HG03097 (cell line): ENCODE measurements at regions not wholly inside any gene's neighbourhood (a gene's known extent, or its start where the extent isn't known, plus 50 kb on each side); places are given as distances from the start of the nearest gene placed in this dataset.

Experiments used
- ATAC-seq: cut with Tn5 transposase; IDR thresholded peaks from one replicate; pipeline ENCODE4 v1.9.1; 2021; ENCODE audit not compliant: unreplicated experiment, low FRiP score

DNA sequence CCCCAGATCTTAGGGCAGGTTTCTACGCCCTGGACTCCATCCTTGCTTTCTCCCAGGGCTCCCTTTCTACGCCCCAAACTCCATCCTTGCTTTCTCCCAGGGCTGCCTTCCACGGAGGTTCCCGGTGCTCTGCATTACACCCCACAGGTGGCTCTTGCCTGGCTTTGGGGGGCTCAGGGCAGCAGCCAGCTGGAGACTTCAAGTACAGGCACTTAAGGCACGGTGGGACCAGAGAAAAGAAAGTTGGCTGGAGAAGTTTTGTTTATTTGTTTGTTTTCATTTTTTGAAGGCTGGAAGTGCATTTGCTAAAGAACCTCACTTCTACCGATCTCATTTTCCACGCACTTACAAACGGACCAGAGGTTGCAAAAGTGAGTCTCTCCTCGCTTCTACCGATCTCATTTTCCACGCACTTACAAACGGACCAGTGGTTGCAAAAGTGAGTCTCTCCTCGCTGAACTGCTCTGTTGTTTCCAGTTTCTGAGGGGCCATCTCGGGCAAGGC, 103.8 kb upstream of the MED13L start:
- ATAC-seq = no peak

- ATAC-seq = no peak
Measured at GRCh38 chr12:116381744-116382685, 104.5 kb upstream of the MED13L start.

GRCh38 chr12:116382686-116383530, 105.4 kb upstream of the MED13L start:
- no peak for ATAC-seq

GRCh38 chr12:116384175-116384574, 106.7 kb upstream of the MED13L start:
- no peak for ATAC-seq

DNA sequence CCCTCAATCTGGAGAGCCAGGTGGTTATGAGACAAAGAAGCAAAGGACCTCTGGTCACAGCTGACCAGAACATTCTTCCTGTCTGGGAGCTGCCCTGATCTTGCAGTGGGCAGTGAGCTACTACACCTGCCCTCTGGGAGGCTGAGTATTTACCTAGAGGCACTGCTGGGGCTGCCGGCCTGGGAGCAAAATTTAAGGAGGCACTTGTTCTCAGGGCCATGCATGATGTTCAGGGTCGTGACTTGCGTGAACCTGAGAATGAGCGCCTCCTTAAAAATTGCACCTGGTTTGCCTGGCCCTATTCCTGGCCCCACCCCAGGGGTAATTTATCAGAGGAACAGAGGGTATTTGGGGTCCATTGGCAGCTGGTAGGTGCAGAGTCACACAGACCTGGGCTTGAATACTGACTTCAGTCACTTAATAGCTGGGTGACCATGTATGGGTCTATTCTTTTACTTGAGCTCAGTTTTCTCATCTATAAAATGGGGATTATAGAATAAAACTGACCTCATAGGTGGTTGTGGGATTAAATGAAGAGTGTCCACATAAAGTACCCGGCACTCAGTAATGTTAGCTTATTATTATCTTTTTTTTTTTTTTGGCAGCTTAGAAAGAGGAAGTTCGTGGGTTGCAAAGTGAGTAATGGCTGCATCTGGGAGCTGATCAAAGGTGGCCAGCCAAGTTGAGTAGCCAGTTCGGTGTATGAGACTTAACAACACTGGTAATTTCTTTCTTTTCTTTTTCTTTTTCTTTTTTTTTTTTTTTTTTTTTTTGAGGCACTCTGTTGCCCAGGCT, 107.4 kb upstream of the MED13L start:
- no peak for ATAC-seq

GRCh38 chr12:116385486-116386217, 108.2 kb upstream of the MED13L start:
- ATAC-seq = no peak

DNA sequence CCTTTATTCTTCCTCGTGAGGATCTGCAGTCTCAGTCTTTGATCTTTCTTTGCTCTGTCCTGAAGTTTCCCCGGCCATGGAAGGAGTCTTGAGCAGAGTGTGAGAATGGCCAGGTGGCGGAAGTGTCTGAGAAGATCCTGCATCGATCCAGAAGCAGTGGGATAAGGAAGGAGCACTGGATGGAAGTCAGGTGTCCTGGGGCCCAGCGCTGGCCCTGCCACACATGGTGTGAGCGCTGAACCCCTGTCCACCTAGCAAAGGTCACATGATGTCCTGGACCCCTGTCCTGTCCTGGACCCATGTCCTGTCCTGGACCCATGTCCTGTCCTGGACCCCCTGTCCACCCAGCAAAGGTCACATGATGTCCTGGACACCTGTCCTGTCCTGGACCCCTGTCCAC, 111.8 kb upstream of the MED13L start:
- no peak for ATAC-seq

DNA sequence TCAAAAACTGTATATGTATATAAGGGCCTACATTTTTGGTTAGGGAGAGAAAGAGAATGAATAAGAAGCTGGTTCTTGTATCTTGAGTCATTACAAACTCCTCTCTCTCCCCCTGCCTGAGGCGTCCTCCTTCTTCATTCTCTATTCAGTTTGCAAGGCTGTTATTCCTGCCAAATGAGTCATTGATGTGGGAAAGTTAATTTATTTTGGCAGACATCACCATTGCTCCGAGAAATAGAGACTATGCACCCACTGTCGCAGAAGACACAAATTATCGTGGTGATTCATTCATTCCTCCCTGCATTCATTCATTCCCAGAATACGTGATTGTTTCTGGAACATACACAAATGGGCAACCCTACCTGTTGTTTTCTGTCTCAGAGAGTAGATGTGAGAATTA, 112.5 kb upstream of the MED13L start:
- no peak for ATAC-seq

GRCh38 chr12:116390401-116391335, 113.2 kb upstream of the MED13L start:
- no peak for ATAC-seq

DNA sequence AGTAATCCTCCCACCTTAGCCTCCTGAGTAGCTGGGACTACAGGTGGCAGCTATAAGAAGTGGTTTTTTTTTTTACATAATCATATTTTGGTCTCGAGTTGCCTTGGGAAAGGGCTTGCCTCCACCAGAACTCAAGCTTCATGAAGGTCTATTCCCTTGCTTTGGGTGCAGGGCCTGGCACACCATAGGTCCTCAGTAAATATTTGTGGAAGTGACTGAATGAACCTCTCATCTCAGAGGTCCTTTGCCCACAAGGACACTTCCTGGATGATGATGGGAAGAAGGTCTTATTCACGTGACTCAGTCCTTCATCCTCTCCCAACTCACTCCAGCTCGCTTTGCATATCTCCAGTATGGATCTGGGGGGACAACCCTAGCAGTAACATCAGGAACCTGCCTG, 114.0 kb upstream of the MED13L start:
- no peak for ATAC-seq

DNA sequence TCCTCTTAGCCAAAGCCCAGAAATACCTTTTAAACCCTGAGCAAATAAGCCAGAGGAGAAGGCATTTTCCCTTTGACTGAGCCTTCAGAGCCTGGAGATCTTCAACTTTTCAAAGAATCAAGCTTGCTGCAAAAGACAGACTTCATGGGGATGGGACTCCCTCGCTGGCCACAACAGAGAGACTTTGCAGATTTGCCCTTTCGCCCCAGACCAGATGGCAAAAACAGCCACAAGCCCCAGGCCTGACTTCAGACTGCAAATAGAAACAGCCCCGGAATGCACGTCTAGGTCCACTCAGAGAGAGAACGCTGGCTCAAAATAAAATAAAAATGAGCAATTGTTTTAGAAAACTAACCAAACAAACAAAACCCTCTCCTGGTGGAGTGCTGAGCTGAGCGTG, 114.6 kb upstream of the MED13L start:
- ATAC-seq = no peak

DNA sequence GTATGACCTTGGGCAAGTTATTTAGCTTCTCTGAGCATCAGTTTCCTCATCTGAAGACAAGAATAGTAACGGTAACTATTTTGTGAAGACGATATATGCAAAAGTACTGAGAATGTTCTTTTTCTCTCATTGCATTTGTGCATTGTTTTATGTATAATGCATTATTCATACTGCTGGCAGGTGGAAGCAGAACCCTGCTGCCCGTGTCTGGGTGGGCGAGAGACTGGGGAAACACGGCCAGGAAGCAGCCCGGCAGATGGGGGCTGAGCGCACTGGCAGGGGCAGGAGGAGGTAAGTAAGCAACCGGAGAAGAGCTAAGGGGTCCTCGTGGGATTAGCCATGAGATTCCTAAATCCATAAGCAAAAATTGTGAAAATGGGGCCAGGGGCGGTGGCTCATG, 115.8 kb upstream of the MED13L start:
- ATAC-seq = no peak

GRCh38 chr12:116393859-116394650, 116.6 kb upstream of the MED13L start:
- no peak for ATAC-seq

DNA sequence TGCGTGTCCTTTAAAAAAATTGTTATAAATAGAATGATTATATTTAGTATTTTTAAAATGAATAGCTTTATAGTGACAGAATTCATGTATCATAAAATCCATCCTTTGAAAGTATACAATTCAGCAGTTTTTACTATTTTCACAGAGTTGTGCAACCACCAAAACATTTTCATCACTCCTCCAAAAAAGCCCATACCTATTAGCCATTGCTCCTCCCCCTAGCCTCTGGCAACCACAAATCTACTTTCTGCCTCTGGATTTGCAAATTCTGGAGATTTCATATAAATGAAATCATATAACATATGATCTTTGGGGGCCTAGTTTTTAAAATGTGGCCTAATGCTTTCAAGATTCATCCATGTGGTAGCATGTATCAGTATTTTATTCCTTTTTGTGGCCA, 117.9 kb upstream of the MED13L start:
- ATAC-seq = no peak

GRCh38 chr12:116397148-116397547, 119.7 kb upstream of the MED13L start:
- ATAC-seq = no peak

DNA sequence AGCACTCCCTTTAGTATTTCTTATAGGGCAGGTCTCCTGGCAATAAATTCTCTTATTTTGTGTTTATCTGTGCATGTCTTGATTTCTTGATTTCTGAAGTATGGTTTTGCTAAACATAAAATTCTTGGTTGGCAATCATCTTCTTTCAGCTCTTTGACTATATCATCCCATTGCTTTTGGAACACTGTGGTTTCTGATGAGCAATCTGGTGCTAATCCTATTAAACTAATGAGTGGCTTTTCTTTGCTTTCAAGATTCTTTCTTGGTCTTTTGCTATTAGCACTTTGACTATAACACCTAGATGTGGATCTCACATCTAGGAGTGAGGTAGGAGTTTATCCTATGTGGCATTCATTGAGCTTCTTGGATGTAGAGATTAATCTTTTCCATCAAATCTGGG, 120.7 kb upstream of the MED13L start:
- no peak for ATAC-seq

- no peak for ATAC-seq
Measured at GRCh38 chr12:116399055-116399454, 121.6 kb upstream of the MED13L start.
